ENCODE measurements at regions not wholly inside any gene's neighbourhood (a gene's known extent, or its start where the extent isn't known, plus 50 kb on each side); places are given as distances from the start of the nearest gene placed in this dataset.

- WGBS, 2 experiments (ENCODE audit: insufficient coverage in 2 of 2), result 82 to 85% methylated on average over 4 of the region's 5 CpGs
- Histone ChIP-seq H3K27ac (ENCODE audit: low read depth, low read length, severe bottlenecking) (no peak overlapping the region), H3K4me1 (ENCODE audit: control insufficient read depth, insufficient read depth, low read length, poor library complexity, severe bottlenecking) (no peaks in the 10 kb centered on the region), H3K36me3 (ENCODE audit: control insufficient read depth, insufficient read depth, low read length) (no peaks in the 10 kb centered on the region), H3K4me3 (ENCODE audit: extremely low read depth, insufficient read depth, low read length, poor library complexity, severe bottlenecking) (no peak overlapping the region), H3K9me3 (ENCODE audit: control insufficient read depth, low read length) (peaks cover 4% of the 10 kb centered on the region)
Observed at GRCh38 chr11:13062115-13062514, 53.0 kb downstream of the RASSF10 start.

- Histone ChIP-seq H3K27ac (ENCODE audit: low read depth, low read length, severe bottlenecking) (no peak overlapping the region), H3K4me3 (ENCODE audit: extremely low read depth, insufficient read depth, low read length, poor library complexity, severe bottlenecking) (no peak overlapping the region), H3K4me1 (ENCODE audit: control insufficient read depth, insufficient read depth, low read length, poor library complexity, severe bottlenecking) (no peaks in the 10 kb centered on the region), H3K9me3 (ENCODE audit: control insufficient read depth, low read length) (peaks cover 4% of the 10 kb centered on the region), H3K36me3 (ENCODE audit: control insufficient read depth, insufficient read depth, low read length) (no peaks in the 10 kb centered on the region)
- 91% methylated on average over 3 of the region's 3 CpGs for WGBS, 2 experiments (ENCODE audit: insufficient coverage in 2 of 2)
Observed at GRCh38 chr11:13064593-13064992, 55.5 kb downstream of the RASSF10 start.

GRCh38 chr11:13065200-13065787 lies 56.2 kb downstream of the RASSF10 start:
- Histone ChIP-seq H3K4me1 (ENCODE audit: control insufficient read depth, insufficient read depth, low read length, poor library complexity, severe bottlenecking) (no peaks in the 10 kb centered on the region), H3K9me3 (ENCODE audit: control insufficient read depth, low read length) (peaks cover 4% of the 10 kb centered on the region), H3K4me3 (ENCODE audit: extremely low read depth, insufficient read depth, low read length, poor library complexity, severe bottlenecking) (no peak overlapping the region), H3K27ac (ENCODE audit: low read depth, low read length, severe bottlenecking) (no peak overlapping the region), H3K36me3 (ENCODE audit: control insufficient read depth, insufficient read depth, low read length) (no peaks in the 10 kb centered on the region)
- 91% methylated on average over 7 to 8 of the region's 10 CpGs for WGBS, 2 experiments (ENCODE audit: insufficient coverage in 2 of 2)

GRCh38 chr11:13068211-13068610 lies 59.1 kb downstream of the RASSF10 start:
- Histone ChIP-seq H3K4me3 (ENCODE audit: extremely low read depth, insufficient read depth, low read length, poor library complexity, severe bottlenecking) (no peak overlapping the region), H3K36me3 (ENCODE audit: control insufficient read depth, insufficient read depth, low read length) (no peaks in the 10 kb centered on the region), H3K9me3 (ENCODE audit: control insufficient read depth, low read length) (no peaks in the 10 kb centered on the region), H3K4me1 (ENCODE audit: control insufficient read depth, insufficient read depth, low read length, poor library complexity, severe bottlenecking) (no peaks in the 10 kb centered on the region), H3K27ac (ENCODE audit: low read depth, low read length, severe bottlenecking) (no peak overlapping the region)
- WGBS, 2 experiments (ENCODE audit: insufficient coverage in 2 of 2), result no CpG with 5 or more reads among the region's 1 CpG

- WGBS, 2 experiments (ENCODE audit: insufficient coverage in 2 of 2), result 65 to 77% methylated on average over 9 to 10 of the region's 13 CpGs
- Histone ChIP-seq H3K9me3 (ENCODE audit: control insufficient read depth, low read length) (no peaks in the 10 kb centered on the region), H3K4me1 (ENCODE audit: control insufficient read depth, insufficient read depth, low read length, poor library complexity, severe bottlenecking) (no peaks in the 10 kb centered on the region), H3K4me3 (ENCODE audit: extremely low read depth, insufficient read depth, low read length, poor library complexity, severe bottlenecking) (no peak overlapping the region), H3K36me3 (ENCODE audit: control insufficient read depth, insufficient read depth, low read length) (no peaks in the 10 kb centered on the region), H3K27ac (ENCODE audit: low read depth, low read length, severe bottlenecking) (no peak overlapping the region)
Observed at GRCh38 chr11:13073119-13073981, 64.2 kb downstream of the RASSF10 start.

GRCh38 chr11:13074714-13075464 lies 65.8 kb downstream of the RASSF10 start:
- Histone ChIP-seq H3K4me3 (ENCODE audit: extremely low read depth, insufficient read depth, low read length, poor library complexity, severe bottlenecking) (no peak overlapping the region), H3K4me1 (ENCODE audit: control insufficient read depth, insufficient read depth, low read length, poor library complexity, severe bottlenecking) (no peaks in the 10 kb centered on the region), H3K36me3 (ENCODE audit: control insufficient read depth, insufficient read depth, low read length) (no peaks in the 10 kb centered on the region), H3K27ac (ENCODE audit: low read depth, low read length, severe bottlenecking) (no peak overlapping the region), H3K9me3 (ENCODE audit: control insufficient read depth, low read length) (no peaks in the 10 kb centered on the region)
- WGBS, 2 experiments (ENCODE audit: insufficient coverage in 2 of 2), result 91 to 95% methylated on average over 4 to 6 of the region's 6 CpGs

- H3K9me3 ChIP-seq (ENCODE audit: control insufficient read depth, low read length), result no peaks in the 10 kb centered on the region
- 78 to 100% methylated on average over 1 of the region's 2 CpGs for WGBS, 2 experiments (ENCODE audit: insufficient coverage in 2 of 2)
Observed at GRCh38 chr11:13076961-13077360, 67.8 kb downstream of the RASSF10 start.

GRCh38 chr11:13080861-13081260 lies 71.7 kb downstream of the RASSF10 start:
- H3K27ac ChIP-seq (ENCODE audit: low read depth, low read length, severe bottlenecking), result no peak overlapping the region
- WGBS, 2 experiments (ENCODE audit: insufficient coverage in 2 of 2), result 87 to 90% methylated on average over 7 to 8 of the region's 8 CpGs
- H3K9me3 ChIP-seq (ENCODE audit: control insufficient read depth, low read length), result no peaks in the 10 kb centered on the region
- H3K36me3 ChIP-seq (ENCODE audit: control insufficient read depth, insufficient read depth, low read length), result no peaks in the 10 kb centered on the region
- no peak overlapping the region for H3K4me3 ChIP-seq (ENCODE audit: extremely low read depth, insufficient read depth, low read length, poor library complexity, severe bottlenecking)
- H3K4me1 ChIP-seq (ENCODE audit: control insufficient read depth, insufficient read depth, low read length, poor library complexity, severe bottlenecking), result no peaks in the 10 kb centered on the region

More at GRCh38 chr11:13076961-13077360, 67.8 kb downstream of the RASSF10 start:
- no peak overlapping the region for H3K27ac ChIP-seq (ENCODE audit: low read depth, low read length, severe bottlenecking)
- H3K4me3 ChIP-seq (ENCODE audit: extremely low read depth, insufficient read depth, low read length, poor library complexity, severe bottlenecking), result no peak overlapping the region
- no peaks in the 10 kb centered on the region for H3K4me1 ChIP-seq (ENCODE audit: control insufficient read depth, insufficient read depth, low read length, poor library complexity, severe bottlenecking)
- H3K36me3 ChIP-seq (ENCODE audit: control insufficient read depth, insufficient read depth, low read length), result no peaks in the 10 kb centered on the region

GRCh38 chr11:13082588-13082987 lies 73.5 kb downstream of the RASSF10 start:
- Histone ChIP-seq H3K4me1 (ENCODE audit: control insufficient read depth, insufficient read depth, low read length, poor library complexity, severe bottlenecking) (no peaks in the 10 kb centered on the region), H3K4me3 (ENCODE audit: extremely low read depth, insufficient read depth, low read length, poor library complexity, severe bottlenecking) (no peak overlapping the region), H3K36me3 (ENCODE audit: control insufficient read depth, insufficient read depth, low read length) (no peaks in the 10 kb centered on the region), H3K9me3 (ENCODE audit: control insufficient read depth, low read length) (no peaks in the 10 kb centered on the region), H3K27ac (ENCODE audit: low read depth, low read length, severe bottlenecking) (no peak overlapping the region)
- WGBS, 2 experiments (ENCODE audit: insufficient coverage in 2 of 2), result 100% methylated on average over 1 of the region's 1 CpG

GRCh38 chr11:13090228-13090708 lies 81.2 kb downstream of the RASSF10 start:
- no peak overlapping the region for H3K4me3 ChIP-seq (ENCODE audit: extremely low read depth, insufficient read depth, low read length, poor library complexity, severe bottlenecking)
- H3K27ac ChIP-seq (ENCODE audit: low read depth, low read length, severe bottlenecking), result no peak overlapping the region
- H3K4me1 ChIP-seq (ENCODE audit: control insufficient read depth, insufficient read depth, low read length, poor library complexity, severe bottlenecking), result no peaks in the 10 kb centered on the region
- WGBS, 2 experiments (ENCODE audit: insufficient coverage in 2 of 2), result 94 to 100% methylated on average over 2 of the region's 2 CpGs
- no peaks in the 10 kb centered on the region for H3K36me3 ChIP-seq (ENCODE audit: control insufficient read depth, insufficient read depth, low read length)
- no peaks in the 10 kb centered on the region for H3K9me3 ChIP-seq (ENCODE audit: control insufficient read depth, low read length)
